ENCODE measurements at regions not wholly inside any gene's neighbourhood (a gene's known extent, or its start where the extent isn't known, plus 50 kb on each side); places are given as distances from the start of the nearest gene placed in this dataset.

DNA sequence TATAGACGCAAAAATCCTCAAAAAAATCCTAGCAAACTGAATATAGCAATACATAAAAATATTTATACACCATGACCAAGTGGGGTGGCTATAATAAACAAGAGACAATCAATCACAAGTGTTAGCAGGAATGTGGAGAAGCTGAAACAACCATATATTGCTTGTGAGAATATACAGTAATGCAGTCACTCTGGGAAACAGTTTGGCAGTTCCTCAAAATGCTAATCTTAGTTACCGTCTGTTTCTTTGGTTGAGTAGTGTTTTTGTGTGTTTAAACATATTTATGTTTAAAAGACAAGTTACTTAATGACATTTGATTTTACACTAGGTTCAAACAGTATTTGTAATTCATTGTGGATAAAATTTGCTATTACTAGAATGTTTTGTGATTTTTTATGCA lies 792.0 kb downstream of the LTN1 start:
- TF ChIP-seq, protein P1, sequence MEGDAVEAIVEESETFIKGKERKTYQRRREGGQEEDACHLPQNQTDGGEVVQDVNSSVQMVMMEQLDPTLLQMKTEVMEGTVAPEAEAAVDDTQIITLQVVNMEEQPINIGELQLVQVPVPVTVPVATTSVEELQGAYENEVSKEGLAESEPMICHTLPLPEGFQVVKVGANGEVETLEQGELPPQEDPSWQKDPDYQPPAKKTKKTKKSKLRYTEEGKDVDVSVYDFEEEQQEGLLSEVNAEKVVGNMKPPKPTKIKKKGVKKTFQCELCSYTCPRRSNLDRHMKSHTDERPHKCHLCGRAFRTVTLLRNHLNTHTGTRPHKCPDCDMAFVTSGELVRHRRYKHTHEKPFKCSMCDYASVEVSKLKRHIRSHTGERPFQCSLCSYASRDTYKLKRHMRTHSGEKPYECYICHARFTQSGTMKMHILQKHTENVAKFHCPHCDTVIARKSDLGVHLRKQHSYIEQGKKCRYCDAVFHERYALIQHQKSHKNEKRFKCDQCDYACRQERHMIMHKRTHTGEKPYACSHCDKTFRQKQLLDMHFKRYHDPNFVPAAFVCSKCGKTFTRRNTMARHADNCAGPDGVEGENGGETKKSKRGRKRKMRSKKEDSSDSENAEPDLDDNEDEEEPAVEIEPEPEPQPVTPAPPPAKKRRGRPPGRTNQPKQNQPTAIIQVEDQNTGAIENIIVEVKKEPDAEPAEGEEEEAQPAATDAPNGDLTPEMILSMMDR (IDR thresholded peaks at IDR 0.05) = no peak
- TF ChIP-seq POLR2A (IDR thresholded peaks at IDR 0.05) = no peak

Data from transverse colon (tissue), 3 donors.